Stimulated activated naive CD8-positive, alpha-beta T cell treated with anti-CD3 and anti-CD28 coated beads, Interleukin-15, Interleukin-2, amounts not matched to agents 100 U/mL and 50 U/mL, for 24 hours (primary cell): ENCODE measurements at regions not wholly inside any gene's neighbourhood (a gene's known extent, or its start where the extent isn't known, plus 50 kb on each side); places are given as distances from the start of the nearest gene placed in this dataset.
A peak's percentile ranks its signal among the peaks of the same experiment; 100 is the strongest.
"Not testable (repeated sequence)": the region's sequence is repeated elsewhere in the genome, so short reads cannot be mapped to it uniquely, and the experiment has no call there.

Experiments
- ATAC-seq: fragments of 150-1000 bp; cut with Tn5 transposase; one replicate; pipeline ENCODE4 v1.10.0; 2021
- DNase-seq: peaks from one replicate; pipeline ENCODE4 v3.0.0; 2021

DNA sequence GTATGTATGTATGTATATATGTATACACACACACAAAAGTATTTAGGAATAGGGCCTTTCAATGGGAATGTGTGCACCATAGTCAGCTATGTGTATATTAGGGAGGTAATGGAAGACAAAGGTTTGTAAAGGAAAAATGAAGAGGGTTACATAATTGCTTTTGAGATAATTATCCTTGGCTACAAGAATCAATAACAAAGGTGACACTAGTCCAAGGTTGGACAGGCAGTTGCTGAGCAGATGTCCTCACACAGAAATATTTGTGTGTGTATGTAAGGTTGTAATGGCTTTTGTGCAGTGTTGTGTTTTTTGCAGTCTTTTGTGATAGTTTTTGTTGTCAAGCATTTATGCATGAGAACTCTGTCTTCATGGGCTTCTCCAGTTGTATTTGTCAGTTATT, 157.9 kb upstream of the MARCKS start:
- DNase-seq (no peak), ATAC-seq (no peak)

DNA sequence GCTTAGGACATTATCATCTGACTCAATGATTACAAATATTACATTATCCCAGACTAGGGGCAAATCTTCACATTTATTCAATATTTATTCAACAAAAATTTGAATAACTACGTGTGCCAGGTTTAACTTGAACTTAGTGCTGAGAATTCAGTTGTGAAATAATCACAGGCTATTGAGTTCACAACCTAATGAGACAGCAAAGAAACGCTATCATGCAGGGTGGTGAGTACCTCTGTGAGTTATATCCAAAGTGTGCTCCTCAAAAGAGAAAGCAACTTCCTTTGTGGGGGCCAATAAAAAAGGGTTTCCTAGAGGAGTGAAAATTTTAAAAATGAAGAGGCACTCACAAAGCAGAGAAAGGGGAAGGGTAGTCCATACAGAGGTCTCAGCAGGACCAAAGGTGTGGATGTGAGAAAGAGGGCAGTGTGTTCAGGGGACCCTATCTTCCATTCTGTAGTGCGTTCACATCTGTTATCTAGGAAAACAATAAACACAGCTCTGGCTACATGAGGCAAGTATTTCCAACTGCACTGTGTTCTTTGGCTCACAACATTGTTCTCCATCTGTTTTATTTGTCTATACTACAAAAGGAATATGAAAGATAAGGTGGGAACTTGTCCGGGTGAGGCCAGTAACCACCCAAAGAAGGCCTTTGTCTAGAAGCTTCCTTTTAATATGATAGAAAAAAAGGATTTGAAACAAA, 155.4 kb upstream of the MARCKS start:
- ATAC-seq (no peak), DNase-seq (no peak)

DNA sequence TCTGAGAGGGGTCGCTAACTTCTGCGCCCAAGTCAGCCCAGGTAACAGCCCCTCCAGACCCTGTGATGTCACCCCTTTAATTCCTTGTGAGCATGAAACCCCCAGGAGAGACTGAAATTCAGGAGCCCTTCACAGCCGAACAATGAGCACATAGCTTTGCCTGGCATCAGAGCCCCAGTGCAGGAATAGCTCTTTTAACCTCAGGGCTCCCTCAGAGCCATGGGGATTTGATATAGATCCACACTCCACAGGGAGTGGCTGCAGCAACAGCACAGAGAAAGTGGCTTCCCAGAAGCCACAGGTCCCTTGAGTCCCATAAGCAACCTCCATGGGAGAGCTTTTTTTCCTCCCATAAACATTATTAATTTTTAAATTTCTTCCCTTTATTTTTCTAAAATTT, 150.0 kb upstream of the MARCKS start:
- DNase-seq (no peak), ATAC-seq (no peak)

DNA sequence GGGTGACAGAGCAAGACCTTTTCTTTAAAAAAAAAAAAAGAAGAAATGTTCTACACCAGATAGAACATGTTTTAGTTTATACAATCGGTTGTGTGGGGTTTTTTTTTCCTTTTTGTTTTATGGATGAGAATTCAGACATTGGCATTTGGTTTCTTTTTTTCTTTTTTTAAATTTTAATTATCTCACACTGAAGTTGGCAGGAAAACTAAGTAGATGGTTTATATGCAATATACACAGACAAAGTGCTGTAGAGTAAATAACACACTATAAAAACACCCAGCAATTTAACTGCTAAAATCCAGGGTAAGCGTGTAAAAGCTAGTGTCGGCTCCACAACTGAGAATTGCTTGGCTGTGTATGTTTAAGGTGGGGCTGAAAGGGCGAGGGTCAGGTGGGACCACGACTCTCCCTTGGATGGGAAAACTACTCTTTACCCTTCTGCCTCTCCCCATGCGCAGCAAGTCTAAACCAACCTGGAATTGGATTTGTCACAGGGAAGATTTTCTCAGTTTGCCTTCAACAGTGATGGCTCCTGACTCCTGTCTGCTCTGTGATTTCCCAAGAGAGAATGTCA, 147.1 kb upstream of the MARCKS start:
- no peak for ATAC-seq

DNA sequence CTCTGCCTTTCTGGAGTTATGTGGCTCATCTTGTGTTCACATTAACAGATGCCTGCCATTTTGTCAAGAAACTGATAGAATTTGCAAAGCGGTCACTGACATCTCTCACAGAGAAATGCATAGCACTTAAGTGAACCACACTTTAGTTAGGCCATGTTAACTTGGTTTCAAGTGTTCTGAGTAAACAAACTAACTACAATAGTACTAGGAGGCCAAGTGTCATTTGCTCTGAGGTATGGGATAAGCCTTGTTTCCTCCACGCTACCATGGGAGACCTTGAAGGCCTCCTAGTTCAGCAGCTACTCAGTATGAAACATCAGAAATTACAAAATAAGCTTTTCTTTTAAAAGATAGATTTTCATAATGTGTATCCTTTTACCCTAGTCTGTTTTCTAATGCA, 143.5 kb upstream of the MARCKS start:
- no peak for DNase-seq

More for the DNA sequence above, 147.1 kb upstream of the MARCKS start:
- no peak for DNase-seq

DNA sequence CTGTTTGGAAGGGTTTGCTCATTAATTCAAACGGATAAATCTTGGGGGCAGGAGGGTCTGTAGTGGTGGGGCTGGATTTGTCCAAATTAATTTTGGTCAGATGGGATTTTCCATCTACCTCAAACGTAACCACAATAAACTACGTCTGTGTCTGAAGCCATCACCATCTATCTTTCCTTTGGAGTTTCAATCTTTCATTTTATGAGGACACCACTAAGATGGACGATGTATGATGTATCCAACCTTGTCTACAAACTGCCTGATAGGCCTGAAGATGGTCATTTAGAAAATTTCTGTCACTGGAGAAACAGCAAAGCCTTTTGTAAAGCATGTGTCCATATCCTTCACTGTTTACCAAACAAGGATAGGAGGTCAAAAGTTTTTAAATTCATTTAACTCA, 138.6 kb upstream of the MARCKS start:
- DNase-seq (no peak), ATAC-seq (no peak)

More for the DNA sequence above, 143.5 kb upstream of the MARCKS start:
- no peak for ATAC-seq

DNA sequence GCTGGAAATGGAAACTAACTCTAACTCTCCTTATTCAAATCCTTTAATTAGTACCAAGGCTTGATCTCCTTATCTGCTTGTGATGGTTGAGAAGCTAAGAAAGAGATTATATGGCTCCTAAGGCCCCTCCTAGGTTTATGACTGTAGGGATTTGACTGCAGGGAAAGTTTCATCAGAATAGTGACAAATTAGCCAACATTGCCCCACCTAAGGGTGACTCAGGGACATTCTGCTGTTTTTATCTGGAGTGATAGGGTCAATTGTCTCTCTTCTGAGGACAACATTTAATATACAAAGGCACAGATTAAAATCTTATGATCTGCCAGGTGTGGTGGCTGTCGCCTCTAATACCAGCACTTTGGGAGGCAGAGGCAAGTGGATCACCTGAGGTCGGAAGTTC, 138.1 kb upstream of the MARCKS start:
- DNase-seq (no peak), ATAC-seq (no peak)

DNA sequence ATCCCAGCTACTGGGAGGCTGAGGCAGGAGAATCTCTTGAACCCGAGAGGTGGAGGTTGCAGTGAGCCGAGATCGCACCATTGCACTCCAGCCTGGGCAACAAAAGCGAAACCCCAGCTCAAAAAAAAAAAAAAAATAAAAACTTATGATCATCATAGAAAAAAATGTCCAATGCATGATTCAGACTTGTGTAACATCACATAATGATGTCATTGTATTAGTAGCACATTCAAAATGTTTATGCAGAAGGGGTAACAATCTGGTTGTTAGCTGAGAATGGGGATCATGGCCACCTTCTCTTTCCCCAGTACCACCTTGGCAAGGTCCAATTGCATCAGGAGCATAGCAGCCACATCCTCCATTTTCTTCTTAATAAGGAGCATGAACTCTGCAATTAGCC, 137.6 kb upstream of the MARCKS start:
- ATAC-seq (no peak), DNase-seq (no peak)

DNA sequence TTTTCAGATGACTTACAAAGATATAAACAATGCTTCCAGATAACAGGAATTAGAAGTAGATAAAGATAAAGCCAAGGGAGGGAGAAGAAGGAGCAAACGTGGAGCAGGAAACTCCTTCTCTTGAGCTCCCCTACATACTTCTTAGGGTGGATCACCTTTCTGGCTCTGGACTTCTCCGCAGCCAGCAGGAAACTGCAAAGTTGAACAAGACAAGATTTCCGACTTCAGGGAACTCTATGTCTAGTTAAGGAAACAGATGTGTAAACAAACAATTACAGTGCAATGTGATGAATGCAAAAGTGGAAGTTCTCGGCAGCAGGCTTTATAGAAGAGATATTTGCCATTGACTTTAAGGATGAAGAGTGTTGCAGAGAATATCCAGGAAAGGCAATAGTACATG, 134.0 kb upstream of the MARCKS start:
- no peak for DNase-seq
- no peak for ATAC-seq

DNA sequence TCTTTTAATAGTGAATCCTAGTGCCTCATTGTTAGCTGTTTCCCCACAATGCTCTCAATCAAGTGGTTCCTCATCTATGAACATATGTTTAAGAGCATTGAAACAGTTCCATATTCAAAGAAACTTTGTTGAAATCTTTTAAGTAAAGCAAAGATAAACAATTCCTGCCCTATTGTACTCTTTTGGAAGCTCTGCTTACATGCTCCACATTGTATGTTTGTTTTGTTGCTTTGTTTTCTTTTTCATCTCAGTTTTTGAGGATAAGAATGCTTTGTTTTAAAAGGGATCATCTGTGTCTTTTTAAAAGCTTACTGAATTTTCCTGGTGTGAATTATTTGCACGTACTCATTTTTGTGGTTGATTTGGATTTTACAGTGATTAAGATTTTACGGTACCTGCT, 132.2 kb upstream of the MARCKS start:
- not testable (repeated sequence) for DNase-seq, ATAC-seq

DNA sequence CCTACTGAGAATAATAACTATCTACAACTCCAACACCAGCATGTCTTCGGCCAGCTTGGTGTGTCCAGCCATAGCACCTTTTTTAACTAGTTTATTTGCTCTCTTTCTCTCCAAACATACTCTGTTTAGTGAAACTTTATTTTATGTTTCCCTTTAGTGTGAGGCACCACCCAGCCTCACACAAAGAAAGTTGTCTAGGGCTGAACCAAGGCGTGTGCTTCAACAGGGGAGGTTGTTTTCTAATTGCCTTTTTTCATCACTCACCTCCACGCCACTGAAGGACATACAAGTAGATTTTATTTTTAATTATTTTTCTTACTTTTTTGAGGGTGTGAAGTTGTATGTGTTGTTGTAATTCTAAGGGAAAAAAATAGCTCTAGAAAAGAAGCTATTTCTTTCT, 125.6 kb upstream of the MARCKS start:
- ATAC-seq = no peak
- DNase-seq = no peak

DNA sequence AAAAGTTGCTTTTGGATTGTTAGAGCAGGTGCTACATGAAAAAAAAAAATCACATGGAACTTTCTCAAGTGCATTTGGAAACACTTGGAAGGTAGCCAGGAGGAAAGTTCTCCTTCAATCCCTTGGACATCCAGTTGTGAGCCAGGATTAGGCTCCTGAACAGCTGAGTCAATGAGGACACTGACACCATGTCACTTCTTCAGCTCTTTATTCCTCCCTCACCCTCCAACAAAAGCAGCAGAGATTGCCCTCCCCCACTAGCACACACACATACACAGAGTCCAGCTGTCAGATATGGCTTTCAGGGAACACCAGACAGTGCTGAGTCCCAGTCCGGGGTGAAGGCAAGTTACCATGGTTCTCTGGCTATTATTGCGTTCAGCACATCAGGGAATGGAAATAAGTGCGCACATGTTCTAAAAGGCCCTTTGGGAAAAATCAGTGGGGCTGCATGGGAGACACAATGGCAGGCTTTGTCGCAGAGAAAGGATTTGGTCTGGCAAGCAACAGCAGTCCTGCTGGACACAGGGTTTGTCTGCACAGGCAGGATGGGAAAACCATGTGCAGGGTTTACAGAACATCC, 124.7 kb upstream of the MARCKS start:
- DNase-seq (no peak), ATAC-seq (no peak)

DNA sequence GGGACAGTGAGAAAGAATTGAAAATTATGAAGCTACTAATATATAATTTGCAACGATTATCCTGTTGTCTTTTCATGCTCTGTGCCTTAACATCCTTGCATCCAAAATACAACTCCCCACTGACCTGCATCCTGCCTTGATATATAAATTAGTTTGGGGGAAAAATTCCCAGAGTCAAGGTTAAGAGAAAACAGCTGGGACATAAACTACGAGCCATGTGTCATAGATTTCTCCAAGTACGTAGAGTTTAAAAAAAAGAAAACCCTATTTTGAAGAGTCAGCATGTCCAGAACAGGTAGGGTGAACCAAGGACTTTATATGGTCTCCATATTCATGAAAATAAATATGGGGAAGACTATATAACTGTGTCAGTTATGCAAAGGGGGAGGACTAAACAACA, 123.8 kb upstream of the MARCKS start:
- no peak for DNase-seq
- ATAC-seq = no peak

DNA sequence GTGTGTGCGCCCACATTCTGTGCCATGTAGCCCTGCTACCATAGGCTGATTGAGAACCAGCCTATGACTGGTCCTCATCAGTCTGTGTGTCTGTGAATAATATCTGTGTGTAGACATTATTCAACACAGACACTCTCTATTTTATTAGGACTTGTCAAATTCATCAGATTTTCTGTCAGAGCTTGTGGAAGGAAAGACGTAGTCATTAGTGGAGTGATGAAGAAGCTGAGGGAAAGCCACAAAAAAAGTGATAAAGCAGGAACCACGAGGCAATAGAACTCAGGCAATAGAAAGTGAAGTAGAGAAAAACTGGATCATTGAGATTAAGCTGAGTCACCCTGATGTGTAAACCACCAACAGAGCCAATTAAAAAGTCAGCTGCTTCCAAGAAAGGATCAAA, 122.2 kb upstream of the MARCKS start:
- DNase-seq (no peak), ATAC-seq (peak; percentile 59)

DNA sequence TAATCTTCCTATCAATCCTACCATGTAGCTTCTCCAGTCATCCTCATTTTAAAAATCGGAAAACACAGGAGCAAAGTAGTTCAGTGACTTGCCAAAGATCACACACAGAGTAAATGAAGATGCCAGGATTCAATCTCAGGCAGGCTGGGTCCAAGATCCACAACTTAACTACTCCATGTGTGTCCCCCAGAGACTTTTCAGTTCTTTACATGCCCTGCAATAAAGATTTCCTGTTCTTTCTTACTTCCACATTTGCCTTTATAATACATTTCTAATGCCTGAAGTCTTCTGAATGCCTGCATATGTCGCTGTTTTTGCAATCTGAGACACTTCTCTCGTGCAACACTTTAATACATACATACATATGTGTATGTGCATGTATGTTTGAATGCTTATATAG, 121.7 kb upstream of the MARCKS start:
- ATAC-seq (no peak), DNase-seq (no peak)

DNA sequence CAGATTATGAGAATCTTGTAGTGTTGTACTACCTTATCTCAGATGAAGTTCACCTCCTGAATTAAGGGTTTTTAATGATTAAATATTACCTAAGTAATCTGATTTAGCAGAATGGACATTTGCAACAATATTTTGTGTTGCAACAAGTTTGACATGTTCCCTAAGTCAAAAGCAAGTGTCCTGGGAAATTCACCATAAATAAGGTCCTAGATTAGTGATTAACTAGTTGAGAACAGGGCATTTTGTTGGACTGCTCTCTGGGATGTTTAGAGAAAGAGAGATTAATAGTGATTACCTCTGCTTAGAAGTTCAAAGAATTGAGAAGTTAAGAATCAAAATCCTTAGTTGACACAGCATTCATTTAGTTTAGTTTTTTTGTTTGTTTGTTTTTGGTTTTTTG, 120.2 kb upstream of the MARCKS start:
- ATAC-seq = no peak
- no peak for DNase-seq

DNA sequence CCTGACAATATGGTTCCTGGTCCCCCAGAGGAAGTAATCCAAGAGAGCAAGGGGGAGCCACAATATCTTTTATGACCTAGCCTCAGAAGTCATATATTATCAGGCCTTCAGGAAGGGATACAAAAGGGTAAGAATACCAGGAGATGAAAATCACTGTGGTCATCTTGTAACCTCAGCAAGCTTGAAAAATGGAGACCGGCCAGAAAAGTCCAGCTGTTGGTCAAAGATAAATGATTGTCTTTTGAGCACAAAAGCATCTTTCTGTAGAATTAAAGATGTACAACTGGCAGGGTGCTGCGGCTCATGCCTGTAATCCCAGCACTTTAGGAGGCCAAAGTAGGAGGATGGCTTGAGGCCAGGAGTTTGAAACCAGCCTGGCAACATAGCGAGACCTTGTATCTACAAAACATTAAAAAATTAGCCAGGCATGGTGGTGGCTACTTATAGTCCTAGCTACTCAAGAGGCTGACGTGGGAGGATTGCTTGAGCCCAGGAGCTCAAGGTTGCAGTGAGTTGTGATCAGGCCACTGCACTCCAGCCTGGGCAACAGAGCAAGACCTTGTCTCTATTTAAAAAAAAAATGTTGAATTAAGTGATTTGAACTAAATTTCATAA, 118.0 kb upstream of the MARCKS start:
- ATAC-seq = no peak

DNA sequence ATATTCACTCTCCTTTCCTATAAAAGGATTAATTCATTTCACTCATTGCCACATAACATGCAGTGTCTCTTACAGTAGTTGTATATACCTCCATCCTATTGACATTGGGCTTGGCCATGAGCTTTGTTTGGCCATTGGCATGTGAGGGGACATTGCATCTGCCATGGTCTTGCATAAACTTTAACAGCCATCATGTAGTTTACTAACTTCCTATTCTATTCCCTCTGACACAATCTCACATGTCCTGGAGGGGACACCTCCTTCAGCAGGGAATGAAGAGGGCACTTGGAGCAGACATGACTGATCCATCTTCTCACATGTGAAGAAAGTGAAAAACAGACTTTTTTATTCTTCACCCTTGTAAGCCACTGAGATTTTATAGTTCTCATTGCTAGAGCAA, 115.5 kb upstream of the MARCKS start:
- DNase-seq (no peak), ATAC-seq (no peak)

More for the DNA sequence above, 118.0 kb upstream of the MARCKS start:
- DNase-seq = no peak

DNA sequence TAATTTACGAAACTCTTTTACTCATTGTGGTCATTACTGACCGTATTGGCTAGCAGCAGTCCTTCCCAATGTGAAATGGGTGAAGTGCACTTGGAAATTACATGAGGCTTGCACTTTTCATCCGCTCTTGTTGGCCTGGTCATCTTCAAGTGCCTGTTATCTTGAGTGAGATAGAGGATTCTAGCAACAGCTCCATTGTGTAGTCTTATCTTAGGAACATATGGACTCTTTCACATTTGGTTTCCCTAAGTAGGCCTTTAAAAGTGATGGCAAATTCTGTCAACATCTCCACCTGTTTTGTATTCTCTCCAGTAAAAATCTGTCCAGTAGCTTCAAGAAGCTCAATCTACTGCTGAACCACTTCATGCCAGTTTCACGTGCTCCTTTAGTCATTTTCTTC, 114.8 kb upstream of the MARCKS start:
- no peak for DNase-seq

DNA sequence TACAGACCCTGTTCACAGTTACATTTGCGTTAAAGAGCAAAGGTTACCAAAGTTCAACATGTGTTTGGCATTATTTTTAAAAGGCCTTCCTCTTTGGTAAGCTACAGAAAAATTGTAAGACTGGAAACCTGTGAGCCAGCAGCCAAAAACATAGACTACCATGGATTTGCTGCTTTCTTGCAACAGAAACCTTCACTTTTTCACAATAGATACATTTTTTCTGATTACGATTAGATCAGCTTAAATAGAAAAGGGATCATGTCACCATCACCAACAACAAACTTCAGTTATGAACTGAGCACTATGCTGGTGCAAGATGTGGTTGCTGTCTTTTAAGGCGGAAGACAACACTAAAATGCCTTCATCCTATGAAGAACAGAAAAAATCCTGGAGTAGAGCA, 112.3 kb upstream of the MARCKS start:
- DNase-seq = no peak
- no peak for ATAC-seq

More for the DNA sequence above, 114.8 kb upstream of the MARCKS start:
- no peak for ATAC-seq

DNA sequence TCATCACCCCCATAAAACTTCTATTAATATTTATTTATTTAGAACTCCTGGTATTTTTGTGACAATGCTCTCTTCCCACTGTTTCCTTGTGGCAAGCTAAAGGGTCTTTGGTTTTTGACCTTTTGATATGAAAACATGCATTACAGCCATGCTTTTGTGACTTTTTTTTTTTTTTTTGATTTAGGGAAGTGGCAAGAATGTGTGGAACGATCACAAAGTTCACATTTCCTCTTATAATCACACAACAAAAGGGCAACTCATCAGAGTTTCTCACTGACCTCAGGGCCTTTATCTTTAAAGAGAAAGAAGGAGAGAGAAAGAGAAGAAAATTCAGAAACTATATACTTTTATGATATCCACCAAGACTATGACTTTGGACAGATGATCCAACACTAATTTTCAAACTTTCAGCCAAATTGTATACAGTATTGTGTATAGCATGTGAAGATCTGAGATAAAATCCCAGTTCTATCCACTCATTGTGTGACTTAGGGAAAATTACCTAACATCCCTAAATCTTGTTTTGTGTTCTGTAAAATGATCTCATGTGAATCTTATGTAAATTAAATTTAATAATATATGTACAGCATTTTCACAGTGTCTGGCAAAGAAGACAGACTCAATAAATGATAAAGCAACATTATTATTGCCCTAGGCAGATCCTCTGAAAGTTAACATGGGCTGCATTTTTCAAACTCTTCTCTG, 106.8 kb upstream of the MARCKS start:
- DNase-seq (no peak), ATAC-seq (no peak)

DNA sequence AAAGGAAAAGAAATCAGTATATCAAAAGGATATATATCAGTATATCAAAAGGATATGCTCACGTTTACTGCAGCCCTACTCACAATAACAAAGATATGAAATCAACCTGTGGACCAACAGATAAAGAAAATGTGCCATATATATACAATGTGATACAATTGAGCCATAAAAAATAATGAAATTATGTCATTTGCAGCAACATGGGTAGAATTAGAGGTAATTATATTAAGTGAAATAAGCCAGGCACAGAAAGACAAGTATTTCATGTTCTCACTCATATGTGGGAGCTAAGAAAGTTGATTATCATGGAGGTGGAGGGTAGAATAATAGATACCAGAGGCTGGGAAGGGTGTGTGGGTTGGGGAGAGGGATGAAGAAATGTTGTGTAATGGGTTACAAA, 102.9 kb upstream of the MARCKS start:
- no peak for DNase-seq
- ATAC-seq = no peak
